Nucleus accumbens (tissue), 56 donors: ENCODE measurements at regions not wholly inside any gene's neighbourhood (a gene's known extent, or its start where the extent isn't known, plus 50 kb on each side); places are given as distances from the start of the nearest gene placed in this dataset.

Source experiments
- DNase-seq, 56 donors: peaks; one replicate each; lab custom pipeline; 2025; lab: John Stamatoyannopoulos, UW

DNA sequence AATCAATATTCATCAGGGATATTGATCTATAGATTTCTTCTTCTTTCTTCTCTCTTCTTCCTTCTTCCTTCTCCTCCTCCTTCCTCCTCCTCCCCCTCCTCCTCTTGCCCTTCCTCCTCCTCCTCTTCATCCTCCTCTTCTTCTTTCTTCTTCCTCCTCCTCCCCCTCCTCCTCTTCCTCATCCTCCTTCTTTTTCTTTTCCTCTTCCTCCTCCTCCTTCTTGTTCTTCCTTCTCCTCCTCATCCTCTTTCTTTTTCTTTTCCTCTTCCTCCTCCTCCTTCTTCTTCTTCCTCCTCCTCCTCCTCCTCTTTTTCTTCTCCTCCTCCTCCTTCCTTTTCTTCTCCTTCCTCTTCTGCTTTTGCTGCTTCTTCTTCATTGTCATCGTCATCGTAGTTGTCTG, 52.4 kb upstream of the SERINC1 start:
- DNase-seq, result no peak

DNA sequence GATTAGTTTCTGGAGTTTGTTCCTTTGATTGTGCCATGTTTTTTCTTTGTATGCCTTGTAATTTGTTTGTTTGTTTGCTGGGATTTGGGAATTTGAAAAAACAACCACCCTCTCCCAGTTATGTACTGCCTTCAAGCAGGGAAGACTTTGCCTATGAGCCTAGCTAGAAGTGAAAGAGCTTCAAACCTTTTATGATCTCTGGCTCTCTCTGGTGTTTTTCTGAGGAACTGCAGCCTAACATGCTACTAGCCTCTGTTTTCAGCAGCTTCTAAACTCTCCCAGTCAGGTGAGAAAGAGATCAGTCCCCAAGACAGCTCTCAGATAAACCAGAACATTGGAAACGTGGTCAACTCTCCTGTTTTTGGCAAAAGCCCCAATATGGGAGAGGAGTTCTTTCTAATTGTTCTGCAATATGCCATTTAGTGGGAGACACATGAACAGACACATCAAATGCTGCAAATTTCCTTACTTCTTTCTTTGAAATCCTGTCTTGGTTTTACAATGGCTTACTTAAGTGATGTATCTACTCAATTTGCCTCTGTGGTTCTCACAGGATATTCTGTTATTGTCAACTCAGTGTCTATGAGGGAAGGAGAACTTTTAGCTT, 58.9 kb upstream of the SERINC1 start:
- peak in 19 of 56 donors; percentile 1 to 41 (median 8) for DNase-seq

DNA sequence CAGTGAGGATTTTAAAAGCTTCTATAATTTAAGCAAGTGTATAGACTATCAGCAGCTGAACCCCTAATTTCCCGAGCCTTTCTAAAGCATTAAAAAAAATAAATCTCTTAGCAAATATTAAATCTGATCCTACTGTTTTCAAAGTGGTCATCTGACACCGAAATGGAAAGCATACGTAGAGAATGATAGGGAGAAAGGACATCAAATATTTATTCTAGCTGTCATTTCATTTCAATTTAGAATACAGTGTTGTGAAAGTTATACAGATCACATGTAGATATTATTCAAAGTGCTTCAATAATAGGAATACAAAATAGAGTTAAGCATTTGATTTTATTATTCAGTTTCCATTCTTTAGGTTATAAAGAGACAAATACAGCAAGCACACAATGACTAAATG, 61.9 kb upstream of the PKIB start:
- DNase-seq, result no peak

DNA sequence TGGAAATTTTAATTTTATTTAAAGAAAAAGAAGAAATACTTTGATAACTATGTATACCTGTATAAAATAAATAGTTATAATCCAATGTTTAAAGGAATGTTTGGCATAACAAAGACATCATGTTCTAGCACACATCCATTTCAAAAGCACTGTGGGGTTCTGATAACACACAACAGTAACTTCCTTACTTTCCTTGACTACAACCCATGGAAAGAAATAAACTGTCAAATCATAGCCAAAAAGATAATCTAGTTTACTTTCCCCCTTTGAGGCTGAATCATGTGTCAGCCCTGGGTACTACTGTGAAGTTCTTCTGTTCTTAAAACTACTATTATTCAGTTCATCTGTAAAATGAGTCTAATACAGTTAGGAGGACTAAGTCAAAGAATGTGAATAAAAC, 61.4 kb upstream of the PKIB start:
- DNase-seq, result no peak

DNA sequence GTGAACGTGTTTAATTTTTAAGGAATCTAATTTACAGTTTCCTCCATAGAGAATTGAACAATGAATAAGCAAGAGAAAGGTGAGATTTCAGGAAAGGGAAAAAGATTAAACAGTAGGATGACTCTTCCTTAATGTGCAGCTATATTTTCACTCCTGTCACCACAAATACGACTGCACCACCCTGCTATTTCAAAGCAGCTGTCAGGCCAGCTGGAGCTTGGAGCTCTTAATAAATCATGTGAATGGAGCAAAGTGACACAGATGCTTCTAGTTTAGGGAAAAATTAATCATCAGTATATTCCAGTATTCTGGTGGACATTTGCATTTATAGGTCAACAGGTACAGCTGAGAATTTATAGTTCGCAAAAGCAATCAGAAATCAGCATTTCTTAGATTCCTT, 56.5 kb upstream of the PKIB start:
- DNase-seq, result no peak

DNA sequence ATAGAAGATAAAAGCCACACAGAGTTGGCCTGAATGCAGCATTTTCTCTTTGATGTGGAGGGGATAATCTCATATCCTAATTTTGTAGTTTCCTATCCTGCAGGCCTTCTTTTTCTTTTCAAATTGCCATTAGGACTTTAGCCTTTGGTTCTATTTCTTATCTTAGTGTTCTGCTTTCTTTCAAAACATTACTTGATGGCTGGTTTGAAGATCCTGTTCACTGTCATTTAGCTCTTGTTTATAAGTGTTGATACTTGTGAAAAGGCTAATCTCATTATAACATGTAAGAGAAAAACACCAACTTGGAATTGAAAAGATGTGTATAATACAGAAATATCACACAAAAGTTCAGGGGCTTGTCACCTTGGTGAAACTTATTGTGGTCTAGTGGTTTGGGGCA, 54.6 kb upstream of the PKIB start:
- DNase-seq, result no peak

DNA sequence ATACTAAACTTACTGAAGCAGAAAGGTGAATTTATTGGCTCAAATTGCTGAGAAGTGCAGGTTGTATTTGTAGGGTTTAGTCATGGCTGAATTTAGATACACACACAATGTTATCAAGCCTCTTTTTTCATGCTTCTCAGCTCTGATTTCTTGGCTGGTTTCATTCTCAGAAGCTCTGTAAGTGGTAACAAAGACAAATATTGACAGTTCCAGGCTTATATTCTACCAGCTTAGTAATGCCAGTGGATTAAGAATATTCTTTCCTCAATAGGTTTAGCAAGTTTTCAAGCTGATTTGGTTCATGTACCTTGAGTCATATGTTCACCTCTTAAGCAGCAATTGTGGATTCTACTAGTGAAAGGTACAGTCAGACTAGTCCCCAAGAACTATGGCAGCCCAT, 52.1 kb upstream of the PKIB start:
- DNase-seq, result no peak
